Body of pancreas (tissue), 4 donors: ENCODE measurements at regions not wholly inside any gene's neighbourhood (a gene's known extent, or its start where the extent isn't known, plus 50 kb on each side); places are given as distances from the start of the nearest gene placed in this dataset.

Experiments used
- ATAC-seq: fragments of 150-250 bp; one replicate; pipeline ENCODE4 v1.9.1; 2016
- DNase-seq, 4 donors: peaks; one replicate each; pipeline ENCODE4 v3.0.0-alpha.2; 2019
- H3K27ac ChIP-seq, 4 donors: fragments of 200-600 bp; sonication (generic); 1 replicate in 3 of 4; 2 replicates in 1 of 4; pipeline versions ENCODE4 v1.5.1 to v1.6.1; 2016 to 2019; ENCODE audit warnings: mild to moderate bottlenecking in 1 of 4, mixed read lengths in 1 of 4, moderate library complexity in 1 of 4
- H3K27me3 ChIP-seq, 2 donors: fragments of 200-600 bp; sonication (generic); one replicate each; pipeline ENCODE4 v1.6.0; 2016; ENCODE audit warnings: mild to moderate bottlenecking in 1 of 2
- H3K36me3 ChIP-seq, 2 donors: fragments of 200-600 bp; sonication (generic); replicated peaks in 1 of 2; 2 replicates each; pipeline ENCODE4 v1.5.1; 2016; ENCODE audit warnings: low read depth in 2 of 2; ENCODE audit not compliant: insufficient read depth in 1 of 2
- H3K4me1 ChIP-seq: fragments of 200-600 bp; sonication (generic); one replicate; pipeline ENCODE4 v1.6.0; 2016
- H3K4me3 ChIP-seq, 2 donors: fragments of 200-600 bp; sonication (generic); 1 replicate in 1 of 2; 2 replicates in 1 of 2; pipeline ENCODE4 v1.5.1; 2016 to 2019
- H3K9me3 ChIP-seq, 3 donors: fragments of 200-600 bp; sonication (generic); 1 replicate in 2 of 3; 2 replicates in 1 of 3; pipeline ENCODE4 v1.5.1; 2016
- POLR2A ChIP-seq, 3 donors: fragments of 450-650 bp; IDR thresholded peaks; one replicate each; pipeline ENCODE4 v1.6.1; 2016; ENCODE audit warnings: antibody characterized with exemption in 3 of 3, mild to moderate bottlenecking in 2 of 3
- WGBS, 2 donors: methylation state at CpG; one replicate each; pipeline ENCODE4 v1.1.5; 2017; 5-methylcytosine and 5-hydroxymethylcytosine counted together
- intact Hi-C: fragments of 100-400 bp; cut with DNase I; formaldehyde crosslinking; loops from one replicate; pipeline ENCODE4 v1.15.1; 2023
- TF ChIP-seq, protein P1 (sequence below), 7 experiments: fragments of 450-650 bp in 4 of 7; fragments of 200-600 bp in 3 of 7; sonication (generic) in 3 of 7; IDR thresholded peaks; one replicate each; pipeline ENCODE4 v1.5.1; 2016 to 2019; ENCODE audit warnings: antibody characterized with exemption in 7 of 7

DNA sequence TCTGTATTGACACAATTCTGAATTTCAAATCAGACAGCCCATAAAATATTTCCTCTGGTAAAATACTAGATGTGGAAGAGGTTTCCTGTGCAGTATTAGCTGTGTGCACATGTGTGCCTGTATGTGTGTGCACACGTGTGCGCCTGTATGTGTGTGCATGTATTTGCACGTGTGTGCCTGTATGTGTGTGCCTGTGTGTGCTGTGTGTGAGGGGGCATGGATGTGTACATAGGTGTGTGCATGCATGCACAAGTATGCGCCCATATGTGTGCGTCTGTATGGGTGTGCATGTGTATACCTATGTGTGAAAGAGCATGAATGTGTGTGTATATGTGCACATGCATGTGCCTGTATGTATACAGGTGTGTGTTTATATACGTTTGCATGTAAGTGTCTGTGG lies 191.4 kb downstream of the KLF6 start:
- ATAC-seq: no peak
- no peak for TF ChIP-seq POLR2A (IDR thresholded peaks at IDR 0.05)
- TF ChIP-seq, protein P1, sequence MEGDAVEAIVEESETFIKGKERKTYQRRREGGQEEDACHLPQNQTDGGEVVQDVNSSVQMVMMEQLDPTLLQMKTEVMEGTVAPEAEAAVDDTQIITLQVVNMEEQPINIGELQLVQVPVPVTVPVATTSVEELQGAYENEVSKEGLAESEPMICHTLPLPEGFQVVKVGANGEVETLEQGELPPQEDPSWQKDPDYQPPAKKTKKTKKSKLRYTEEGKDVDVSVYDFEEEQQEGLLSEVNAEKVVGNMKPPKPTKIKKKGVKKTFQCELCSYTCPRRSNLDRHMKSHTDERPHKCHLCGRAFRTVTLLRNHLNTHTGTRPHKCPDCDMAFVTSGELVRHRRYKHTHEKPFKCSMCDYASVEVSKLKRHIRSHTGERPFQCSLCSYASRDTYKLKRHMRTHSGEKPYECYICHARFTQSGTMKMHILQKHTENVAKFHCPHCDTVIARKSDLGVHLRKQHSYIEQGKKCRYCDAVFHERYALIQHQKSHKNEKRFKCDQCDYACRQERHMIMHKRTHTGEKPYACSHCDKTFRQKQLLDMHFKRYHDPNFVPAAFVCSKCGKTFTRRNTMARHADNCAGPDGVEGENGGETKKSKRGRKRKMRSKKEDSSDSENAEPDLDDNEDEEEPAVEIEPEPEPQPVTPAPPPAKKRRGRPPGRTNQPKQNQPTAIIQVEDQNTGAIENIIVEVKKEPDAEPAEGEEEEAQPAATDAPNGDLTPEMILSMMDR (IDR thresholded peaks at IDR 0.05): no peak
- no peaks in the 10 kb centered on the region for H3K36me3 ChIP-seq
- H3K4me3 ChIP-seq: no peak overlapping the region
- intact Hi-C loops: no loop called here
- 66 to 76% methylated on average over 6 of the region's 6 CpGs for WGBS, 2 donors
- no peaks in the 10 kb centered on the region for H3K9me3 ChIP-seq
- no peak overlapping the region for H3K27ac ChIP-seq
- no peak for DNase-seq
- H3K4me1 ChIP-seq: no peaks in the 10 kb centered on the region
- H3K27me3 ChIP-seq: no peaks in the 10 kb centered on the region

DNA sequence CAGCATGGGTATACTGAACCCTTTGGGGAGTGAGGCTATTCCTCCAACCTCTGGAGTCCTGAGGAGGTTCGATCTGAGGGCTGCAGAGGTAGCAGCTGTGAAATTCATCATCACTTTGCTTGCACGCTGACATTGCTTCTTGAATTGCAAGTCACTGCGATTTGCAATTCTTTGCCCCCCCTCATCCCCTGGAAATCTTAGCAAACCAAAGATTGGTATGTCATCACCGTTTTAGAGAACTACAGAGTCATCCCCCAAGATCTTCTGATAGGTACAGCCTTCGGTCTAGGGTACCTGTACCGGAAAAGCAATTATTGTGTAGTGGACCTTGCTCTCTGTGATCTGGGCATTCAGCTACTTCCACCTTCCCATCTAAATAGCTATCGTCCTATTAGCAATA lies 192.6 kb downstream of the KLF6 start:
- H3K9me3 ChIP-seq: no peaks in the 10 kb centered on the region
- H3K36me3 ChIP-seq: no peaks in the 10 kb centered on the region
- no peaks in the 10 kb centered on the region for H3K4me1 ChIP-seq
- TF ChIP-seq POLR2A (IDR thresholded peaks at IDR 0.05): no peak
- TF ChIP-seq, protein P1 (IDR thresholded peaks at IDR 0.05): no peak
- H3K4me3 ChIP-seq: no peak overlapping the region
- no peak overlapping the region for H3K27ac ChIP-seq
- no peaks in the 10 kb centered on the region for H3K27me3 ChIP-seq
- DNase-seq (no peak), ATAC-seq (no peak)
- intact Hi-C loops: no loop called here
- WGBS, 2 donors: 63 to 69% methylated on average over 7 of the region's 7 CpGs

DNA sequence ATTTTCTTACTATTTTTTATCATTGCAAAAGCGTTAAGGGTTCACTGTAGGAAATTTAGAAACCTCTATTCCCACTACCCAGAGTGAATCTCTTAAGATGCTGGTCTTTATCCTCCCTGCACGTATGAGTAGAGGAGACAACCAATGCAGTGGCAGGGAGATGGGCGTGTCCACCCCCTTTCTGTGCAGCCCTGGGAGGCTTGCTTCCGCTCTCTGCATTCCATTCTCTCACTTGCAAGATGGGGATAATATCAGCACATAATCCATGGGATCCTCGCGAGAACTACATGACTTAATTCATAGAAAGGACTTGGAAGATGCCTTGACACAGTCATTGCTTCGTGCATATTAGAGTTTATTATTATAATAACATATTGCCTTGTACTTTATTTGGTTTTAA lies 196.2 kb downstream of the KLF6 start:
- intact Hi-C loops: no loop called here
- H3K4me1 ChIP-seq: no peaks in the 10 kb centered on the region
- TF ChIP-seq POLR2A (IDR thresholded peaks at IDR 0.05): no peak
- TF ChIP-seq, protein P1 (IDR thresholded peaks at IDR 0.05): no peak
- H3K4me3 ChIP-seq: no peak overlapping the region
- H3K27ac ChIP-seq: no peak overlapping the region
- no peaks in the 10 kb centered on the region for H3K9me3 ChIP-seq
- no peaks in the 10 kb centered on the region for H3K27me3 ChIP-seq
- DNase-seq (no peak), ATAC-seq (no peak)
- H3K36me3 ChIP-seq: no peaks in the 10 kb centered on the region
- 69% methylated on average over 7 of the region's 7 CpGs for WGBS, 2 donors

DNA sequence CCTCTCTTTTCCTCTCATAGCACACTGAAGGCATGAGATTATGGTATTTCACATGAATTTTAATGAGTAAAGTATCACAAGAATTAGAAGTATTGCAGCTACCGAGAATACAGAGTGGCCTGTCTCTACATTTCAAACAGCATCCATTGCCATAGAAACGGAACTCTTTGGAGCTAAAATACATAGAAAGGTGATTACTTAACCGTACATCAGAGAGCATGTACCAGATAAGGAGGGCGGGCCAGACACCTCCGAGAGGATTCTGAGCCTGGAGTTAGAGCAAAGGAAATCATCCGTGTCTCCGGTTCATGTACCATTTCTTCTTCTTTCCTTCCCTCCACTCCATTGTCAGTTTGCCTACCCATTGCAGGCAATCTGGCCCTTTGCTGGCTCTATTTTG lies 196.7 kb downstream of the KLF6 start:
- no peak overlapping the region for H3K27ac ChIP-seq
- intact Hi-C loops: no loop called here
- 55 to 58% methylated on average over 7 of the region's 7 CpGs for WGBS, 2 donors
- TF ChIP-seq POLR2A (IDR thresholded peaks at IDR 0.05): no peak
- TF ChIP-seq, protein P1 (IDR thresholded peaks at IDR 0.05): no peak
- no peaks in the 10 kb centered on the region for H3K4me1 ChIP-seq
- H3K9me3 ChIP-seq: no peaks in the 10 kb centered on the region
- H3K27me3 ChIP-seq: no peaks in the 10 kb centered on the region
- DNase-seq (no peak), ATAC-seq (no peak)
- no peaks in the 10 kb centered on the region for H3K36me3 ChIP-seq
- H3K4me3 ChIP-seq: no peak overlapping the region

DNA sequence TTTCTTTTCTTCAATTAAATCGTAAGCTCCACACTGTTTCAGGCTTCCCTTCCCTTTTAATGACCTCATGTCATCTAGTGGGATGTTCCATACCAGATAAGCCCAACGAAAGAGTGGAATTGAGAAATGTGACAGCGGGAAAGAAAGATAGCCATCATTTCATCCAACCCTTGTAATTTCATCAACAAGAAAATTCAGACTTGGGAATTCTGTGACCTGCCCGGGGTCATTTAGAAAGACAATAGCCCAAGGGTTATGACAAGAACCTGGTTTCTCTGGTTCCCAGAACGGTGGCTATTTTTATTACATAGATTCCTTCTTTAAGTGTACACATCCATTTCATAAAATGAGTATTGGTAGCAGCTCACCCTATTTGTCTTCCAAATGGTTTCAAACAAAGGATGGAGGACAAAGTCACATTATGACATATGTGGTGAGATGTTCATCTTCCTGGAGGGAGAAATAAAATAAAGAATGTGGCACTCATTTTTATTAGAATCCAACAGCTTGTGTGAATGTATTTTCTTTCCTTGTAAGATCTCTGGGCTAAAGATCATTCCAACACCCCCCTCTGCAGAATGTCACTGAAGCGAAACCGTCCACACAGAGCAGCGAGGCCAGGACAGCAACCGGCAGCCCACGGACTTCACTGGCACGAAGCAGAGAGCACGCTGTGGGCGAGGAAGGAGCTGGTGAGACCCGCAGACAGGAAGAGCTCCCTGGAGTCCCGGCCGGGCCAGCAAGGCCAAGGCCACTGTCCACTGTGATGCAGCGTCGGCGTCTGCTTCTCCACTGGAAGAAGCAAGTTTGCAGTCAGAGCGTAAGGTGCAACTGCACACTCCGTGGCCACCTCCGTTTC lies 199.9 kb downstream of the KLF6 start:
- WGBS, 2 donors: 69 to 72% methylated on average over 22 of the region's 22 CpGs
- H3K27me3 ChIP-seq: no peaks in the 10 kb centered on the region
- H3K36me3 ChIP-seq: no peaks in the 10 kb centered on the region
- no peaks in the 10 kb centered on the region for H3K9me3 ChIP-seq
- H3K4me1 ChIP-seq: no peaks in the 10 kb centered on the region
- TF ChIP-seq, protein P1 (IDR thresholded peaks at IDR 0.05): no peak
- TF ChIP-seq POLR2A (IDR thresholded peaks at IDR 0.05): no peak
- H3K27ac ChIP-seq: no peak overlapping the region
- DNase-seq (no peak), ATAC-seq (no peak)
- intact Hi-C loops: no loop called here
- no peak overlapping the region for H3K4me3 ChIP-seq
